H1 (cell line): ENCODE measurements at regions not wholly inside any gene's neighbourhood (a gene's known extent, or its start where the extent isn't known, plus 50 kb on each side); places are given as distances from the start of the nearest gene placed in this dataset.

ENCODE experiments used
- CTCF ChIA-PET: fragments of 300-600 bp; sonication (Branson Sonifier 250); formaldehyde crosslinking; loops from one replicate; lab custom pipeline; 2021; ENCODE audit not compliant: partially characterized antibody; lab: Charles Lee
- POLR2A ChIA-PET: fragments of 300-600 bp; sonication (Branson Sonifier 250); formaldehyde crosslinking; loops from one replicate; lab custom pipeline; 2021; ENCODE audit warnings: inconsistent platforms; ENCODE audit not compliant: partially characterized antibody; lab: Charles Lee
- DNase-seq, 2 experiments: peaks; one replicate each; pipeline versions ENCODE4 v3.0.0 to v3.0.0-alpha.2; 2010 to 2022; ENCODE audit warnings: low spot score in 2 of 2, low read depth in 1 of 2, mixed read lengths in 1 of 2
- FAIRE-seq: peaks from 2 replicates; lab custom pipeline; 2011; peaks lifted over from hg19 to GRCh38; lab: Jason Lieb, UNC
- H2AFZ ChIP-seq: 2 replicates; pipeline ENCODE4 v1.8.1; 2012; ENCODE audit warnings: low read length, inconsistent platforms
- H2AK5ac ChIP-seq: 2 replicates; pipeline ENCODE4 v1.6.1; 2013; ENCODE audit warnings: low read depth, low read length
- H2BK120ac ChIP-seq: replicated peaks from 2 replicates; pipeline ENCODE3; 2013; ENCODE audit warnings: low read depth, low read length, inconsistent platforms
- H2BK12ac ChIP-seq: 2 replicates; pipeline ENCODE4 v1.6.1; 2013; ENCODE audit warnings: low read depth, low read length
- H2BK15ac ChIP-seq: 2 replicates; pipeline ENCODE4 v1.6.1; 2013; ENCODE audit warnings: low read length
- H2BK20ac ChIP-seq: 2 replicates; pipeline ENCODE4 v1.6.1; 2013; ENCODE audit warnings: low read length
- H2BK5ac ChIP-seq: 2 replicates; pipeline ENCODE4 v1.6.1; 2013; ENCODE audit warnings: low read depth, low read length
- H3K14ac ChIP-seq: 2 replicates; pipeline ENCODE4 v1.6.1; 2013; ENCODE audit warnings: inconsistent platforms; ENCODE audit not compliant: insufficient read length
- H3K18ac ChIP-seq: 2 replicates; pipeline ENCODE4 v1.6.1; 2013; ENCODE audit warnings: low read length; ENCODE audit errors: extremely low read depth
- H3K23ac ChIP-seq: 2 replicates; pipeline ENCODE4 v1.6.1; 2013; ENCODE audit warnings: inconsistent platforms; ENCODE audit not compliant: insufficient read length
- H3K23me2 ChIP-seq: 2 replicates; pipeline ENCODE4 v1.6.1; 2013; ENCODE audit warnings: low read depth, low read length
- H3K27ac ChIP-seq: 2 replicates; pipeline ENCODE4 v1.6.1; 2011; ENCODE audit warnings: low read depth, low read length, inconsistent platforms
- H3K27me3 ChIP-seq, 4 experiments: replicated peaks in 1 of 4; 1 replicate in 1 of 4; 2 replicates in 3 of 4; pipeline versions ENCODE4 v1.6.1 to v1.8.1; 2011 to 2013; ENCODE audit warnings: low read length in 3 of 4, mild to moderate bottlenecking in 3 of 4, inconsistent platforms in 2 of 4, mixed read lengths in 2 of 4, moderate library complexity in 1 of 4; ENCODE audit not compliant: control insufficient read depth in 3 of 4, insufficient read depth in 3 of 4; ENCODE audit errors: extremely low read depth in 1 of 4
- H3K36me3 ChIP-seq, 4 experiments: 2 replicates each; pipeline versions ENCODE4 v1.6.1 to v1.8.1; 2011 to 2013; ENCODE audit warnings: mild to moderate bottlenecking in 4 of 4, low read length in 3 of 4, moderate library complexity in 2 of 4, control low read depth in 1 of 4, inconsistent platforms in 1 of 4; ENCODE audit not compliant: insufficient read depth in 4 of 4, control insufficient read depth in 2 of 4
- H3K4ac ChIP-seq: replicated peaks from 2 replicates; pipeline ENCODE3; 2013; ENCODE audit warnings: low read length, low read depth, mixed read lengths, inconsistent platforms; ENCODE audit not compliant: insufficient read length
- H3K4me1 ChIP-seq, 4 experiments: replicated peaks in 1 of 4; 1 replicate in 1 of 4; 2 replicates in 3 of 4; pipeline versions ENCODE4 v1.6.1 to v1.8.1; 2011 to 2013; ENCODE audit warnings: low read length in 3 of 4, inconsistent platforms in 2 of 4, mixed read lengths in 1 of 4; ENCODE audit not compliant: insufficient read depth in 4 of 4, control insufficient read depth in 3 of 4
- H3K4me2 ChIP-seq, 2 experiments: 2 replicates each; pipeline versions ENCODE4 v1.6.1 to v1.8.1; 2011 to 2013; ENCODE audit warnings: low read depth in 2 of 2, low read length in 2 of 2, control low read depth in 1 of 2, inconsistent platforms in 1 of 2, mild to moderate bottlenecking in 1 of 2; ENCODE audit not compliant: insufficient read depth in 1 of 2
- H3K4me3 ChIP-seq, 4 experiments: fragments of 200-600, 300-600 bp in 1 of 4; sonication (generic), shearing (Covaris generic), sonication (Bioruptor Twin) in 1 of 4; 2 replicates each; pipeline versions ENCODE4 v1.5.1 to v1.8.1; 2011 to 2016; ENCODE audit warnings: low read length in 4 of 4, low read depth in 3 of 4, control low read depth in 2 of 4, inconsistent platforms in 2 of 4, mild to moderate bottlenecking in 2 of 4, mixed read lengths in 1 of 4, moderate library complexity in 1 of 4; ENCODE audit not compliant: insufficient read depth in 2 of 4; ENCODE audit errors: extremely low read depth in 1 of 4
- H3K56ac ChIP-seq: replicated peaks from 2 replicates; pipeline ENCODE3; 2013; ENCODE audit warnings: low read depth, mild to moderate bottlenecking, mixed read lengths, low read length, inconsistent platforms; ENCODE audit not compliant: insufficient read length
- H3K79me1 ChIP-seq: 2 replicates; pipeline ENCODE4 v1.6.1; 2013; ENCODE audit warnings: low read depth, low read length, control low read depth
- H3K79me2 ChIP-seq, 2 experiments: 2 replicates each; pipeline versions ENCODE4 v1.6.1 to v1.8.1; 2012 to 2013; ENCODE audit warnings: low read length in 2 of 2, mild to moderate bottlenecking in 2 of 2, inconsistent platforms in 1 of 2; ENCODE audit not compliant: insufficient read depth in 2 of 2, control insufficient read depth in 1 of 2
- H3K9ac ChIP-seq, 4 experiments: replicated peaks in 1 of 4; 1 replicate in 1 of 4; 2 replicates in 3 of 4; pipeline versions ENCODE4 v1.6.1 to v1.8.1; 2011 to 2013; ENCODE audit warnings: low read depth in 3 of 4, low read length in 3 of 4, control low read depth in 2 of 4, mild to moderate bottlenecking in 2 of 4, moderate library complexity in 2 of 4, inconsistent platforms in 1 of 4; ENCODE audit errors: extremely low read depth in 1 of 4
- H3K9me3 ChIP-seq, 2 experiments: 2 replicates each; pipeline versions ENCODE4 v1.6.1 to v1.8.1; 2012 to 2013; ENCODE audit warnings: mild to moderate bottlenecking in 2 of 2, moderate library complexity in 2 of 2, control low read depth in 1 of 2, inconsistent platforms in 1 of 2, low read depth in 1 of 2, low read length in 1 of 2, mixed read lengths in 1 of 2; ENCODE audit not compliant: insufficient read depth in 2 of 2
- H4K20me1 ChIP-seq, 2 experiments: replicated peaks in 1 of 2; 2 replicates each; pipeline versions ENCODE3 to v1.8.1; 2011 to 2013; ENCODE audit warnings: inconsistent platforms in 2 of 2, low read length in 2 of 2, mild to moderate bottlenecking in 1 of 2; ENCODE audit not compliant: insufficient read depth in 2 of 2, control insufficient read depth in 1 of 2
- H4K5ac ChIP-seq: 2 replicates; pipeline ENCODE4 v1.6.1; 2013; ENCODE audit warnings: low read length, low read depth, mixed read lengths, inconsistent platforms; ENCODE audit not compliant: insufficient read length
- H4K8ac ChIP-seq: 2 replicates; pipeline ENCODE4 v1.8.0; 2013; ENCODE audit warnings: mild to moderate bottlenecking, moderate library complexity, low read length, inconsistent platforms; ENCODE audit not compliant: insufficient read depth; ENCODE audit errors: extremely low read depth
- H4K91ac ChIP-seq: replicated peaks from 2 replicates; pipeline ENCODE3; 2013; ENCODE audit warnings: low read length, mixed read lengths, inconsistent platforms; ENCODE audit not compliant: insufficient read length
- CBX8 ChIP-seq: fragments of 300-800, 300-1000 bp; sonication (generic); IDR thresholded peaks from 2 replicates; pipeline ENCODE4 v1.7.1; 2016; ENCODE audit warnings: low read depth, low read length, borderline replicate concordance
- CREB1 ChIP-seq: IDR thresholded peaks from 2 replicates; pipeline ENCODE4 v1.6.1; 2012; ENCODE audit warnings: inconsistent platforms
- CTBP2 ChIP-seq: IDR thresholded peaks from 2 replicates; pipeline ENCODE4 v1.7.0; 2011; ENCODE audit warnings: borderline replicate concordance, mild to moderate bottlenecking, moderate library complexity, mixed read lengths, low read length; ENCODE audit not compliant: insufficient read depth, insufficient read length
- EP300 ChIP-seq, 2 experiments: IDR thresholded peaks; 1 replicate in 1 of 2; 2 replicates in 1 of 2; pipeline ENCODE4 v1.6.1; 2011 to 2012; ENCODE audit warnings: low read depth in 2 of 2, low read length in 2 of 2, mild to moderate bottlenecking in 2 of 2, borderline replicate concordance in 1 of 2, inconsistent platforms in 1 of 2, moderate library complexity in 1 of 2
- JUND ChIP-seq: IDR thresholded peaks from 2 replicates; pipeline ENCODE4 v1.6.1; 2011; ENCODE audit warnings: mild to moderate bottlenecking, improper control_type of control experiment, low read length
- KDM5A ChIP-seq: fragments of 200-600 bp; IDR thresholded peaks from 2 replicates; pipeline ENCODE4 v1.7.1; 2012; ENCODE audit warnings: mild to moderate bottlenecking, low read length, inconsistent platforms, mixed read lengths
- NANOG ChIP-seq: IDR thresholded peaks from 2 replicates; pipeline ENCODE4 v1.6.1; 2011; ENCODE audit warnings: low read length, low read depth, mild to moderate bottlenecking, inconsistent platforms; ENCODE audit not compliant: insufficient read depth, poor library complexity, severe bottlenecking
- TAF7 ChIP-seq: optimal IDR thresholded peaks from 2 replicates; pipeline ENCODE3; 2011; ENCODE audit warnings: low read depth, mild to moderate bottlenecking, inconsistent platforms, low read length, moderate library complexity, borderline replicate concordance
- TCF12 ChIP-seq: IDR thresholded peaks from 2 replicates; pipeline ENCODE4 v1.6.1; 2011; ENCODE audit warnings: low read depth, mild to moderate bottlenecking, low read length
- TEAD4 ChIP-seq: IDR thresholded peaks from 2 replicates; pipeline ENCODE4 v1.6.1; 2012; ENCODE audit warnings: low read depth, low read length, inconsistent platforms, mixed read lengths
- ZNF274 ChIP-seq: IDR thresholded peaks from 2 replicates; pipeline ENCODE4 v1.7.0; 2012; ENCODE audit warnings: low read length, borderline replicate concordance; ENCODE audit errors: extremely low read depth
- WGBS, 2 experiments: shearing (Covaris generic) in 1 of 2; methylation state at CpG; one replicate each; pipeline versions ENCODE4 v1.1.6 to v1.1.7; 2013 to 2015; ENCODE audit warnings: low lambda C conversion rate in 2 of 2, mixed read lengths in 2 of 2, inconsistent platforms in 1 of 2, low coverage in 1 of 2, missing lambda C conversion rate in 1 of 2; ENCODE audit not compliant: insufficient replicate concordance in 2 of 2, insufficient coverage in 1 of 2, insufficient read length in 1 of 2; ENCODE audit errors: extremely low coverage in 1 of 2, missing lambda C conversion rate in 1 of 2; 5-methylcytosine and 5-hydroxymethylcytosine counted together
- TF ChIP-seq, protein P1 (sequence below): IDR thresholded peaks from 2 replicates; pipeline ENCODE4 v1.6.1; 2011; ENCODE audit warnings: low read length, improper control_type of control experiment
- TF ChIP-seq, protein P2 (sequence below): IDR thresholded peaks from 2 replicates; pipeline ENCODE4 v1.6.1; 2012; ENCODE audit warnings: inconsistent platforms

DNA sequence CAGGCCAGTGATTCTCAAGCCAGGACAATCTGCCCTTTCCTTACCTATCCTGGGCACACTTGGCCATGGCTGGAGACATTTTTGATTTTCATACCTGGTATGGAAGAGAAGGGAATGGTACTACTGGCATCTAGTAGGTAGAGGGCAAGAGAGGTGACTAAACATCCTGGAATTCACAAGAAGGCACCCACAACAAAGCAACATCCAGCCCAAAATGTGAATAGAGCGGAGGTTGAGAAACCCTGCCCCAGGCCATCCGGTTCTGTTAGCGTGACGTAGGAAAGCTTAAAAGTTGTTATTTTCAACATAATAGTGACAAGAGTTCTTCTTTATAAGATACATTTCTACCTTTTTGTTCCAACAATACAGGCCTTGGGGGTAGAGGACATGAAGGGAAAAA, 114.9 kb upstream of the ALX4 start:
- no peak for FAIRE-seq
- TF ChIP-seq EP300 (IDR thresholded peaks at IDR 0.05; ENCODE audit: borderline replicate concordance in 1 of 2, low read depth in 2 of 2, low read length in 2 of 2) (no peak), CTBP2 (no peak), ZNF274 (no peak), TAF7 (no peak), NANOG (no peak), CBX8 (no peak), CREB1 (no peak), KDM5A (no peak), JUND (no peak), TEAD4 (no peak), TCF12 (no peak)
- TF ChIP-seq, protein P1, sequence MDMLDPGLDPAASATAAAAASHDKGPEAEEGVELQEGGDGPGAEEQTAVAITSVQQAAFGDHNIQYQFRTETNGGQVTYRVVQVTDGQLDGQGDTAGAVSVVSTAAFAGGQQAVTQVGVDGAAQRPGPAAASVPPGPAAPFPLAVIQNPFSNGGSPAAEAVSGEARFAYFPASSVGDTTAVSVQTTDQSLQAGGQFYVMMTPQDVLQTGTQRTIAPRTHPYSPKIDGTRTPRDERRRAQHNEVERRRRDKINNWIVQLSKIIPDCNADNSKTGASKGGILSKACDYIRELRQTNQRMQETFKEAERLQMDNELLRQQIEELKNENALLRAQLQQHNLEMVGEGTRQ: no peak
- TF ChIP-seq, protein P2, sequence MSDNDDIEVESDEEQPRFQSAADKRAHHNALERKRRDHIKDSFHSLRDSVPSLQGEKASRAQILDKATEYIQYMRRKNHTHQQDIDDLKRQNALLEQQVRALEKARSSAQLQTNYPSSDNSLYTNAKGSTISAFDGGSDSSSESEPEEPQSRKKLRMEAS: no peak

More for the DNA sequence above, 114.9 kb upstream of the ALX4 start:
- Histone ChIP-seq H3K9ac (no peak overlapping the region), H3K18ac (no peak overlapping the region), H3K23me2 (no peaks in the 10 kb centered on the region), H3K79me2 (no peaks in the 10 kb centered on the region; a peak in 1 of 4 replicates), H3K27me3 (peaks cover 0 to 1% (median 0%) of the 10 kb centered on the region in 4 experiments; a peak in 3 of 7 replicates), H4K5ac (no peak overlapping the region), H3K27ac (no peak overlapping the region), H4K20me1 (no peaks in the 10 kb centered on the region), H2BK120ac (no peak overlapping the region), H2AK5ac (no peak overlapping the region), H3K36me3 (no peaks in the 10 kb centered on the region), H2BK12ac (no peak overlapping the region), H4K91ac (no peak overlapping the region), H2BK15ac (no peak overlapping the region), H3K56ac (no peak overlapping the region), H3K4me2 (no peak overlapping the region), H2BK5ac (no peak overlapping the region), H4K8ac (no peak overlapping the region), H2BK20ac (no peak overlapping the region), H3K9me3 (no peaks in the 10 kb centered on the region), H3K79me1 (0 out of 2 replicates have a peak, but pooled peaks cover 2% of the 10 kb centered on the region), H3K4me1 (no peaks in the 10 kb centered on the region), H3K23ac (no peak overlapping the region), H3K4ac (no peak overlapping the region), H3K14ac (no peak overlapping the region), H2AFZ (no peak overlapping the region), H3K4me3 (no peak overlapping the region)
- POLR2A ChIA-PET: no interaction called here
- CTCF ChIA-PET: interaction anchor here (1.1 to 3.5 kb wide), 3 partner anchors 12 to 109 kb away, joined by 4 to 35 read pairs (median 16); no protein-coding TSS in a partner anchor
- 86% methylated on average over 4 of the region's 4 CpGs; no CpG with 5 or more reads in 1 of the 2 experiments for WGBS, 2 experiments
- DNase-seq: no peak
